SK-N-MC (cell line): ENCODE measurements at regions not wholly inside any gene's neighbourhood (a gene's known extent, or its start where the extent isn't known, plus 50 kb on each side); places are given as distances from the start of the nearest gene placed in this dataset.

Experiments used
- DNase-seq: peaks from one replicate; pipeline ENCODE4 v3.0.0-alpha.2; 2011; ENCODE audit warnings: low read depth, low spot score
- H3K27ac ChIP-seq: fragments of 200-600 bp; sonication (generic); 2 replicates; pipeline ENCODE4 v1.5.1; 2016; ENCODE audit warnings: mixed run types
- H3K36me3 ChIP-seq: fragments of 200-600 bp; sonication (generic); 2 replicates; pipeline ENCODE4 v1.6.1; 2017; ENCODE audit warnings: antibody characterized with exemption, low read length, mixed read lengths; ENCODE audit not compliant: insufficient read depth
- H3K4me3 ChIP-seq: fragments of 200-600 bp; sonication (generic); 2 replicates; pipeline ENCODE4 v1.5.1; 2016
- H3K9ac ChIP-seq: fragments of 200-600 bp; sonication (generic); 2 replicates; pipeline ENCODE4 v1.8.0; 2017; ENCODE audit warnings: mixed run types, mixed read lengths; ENCODE audit not compliant: insufficient read length
- H3K9me3 ChIP-seq: fragments of 200-600 bp; sonication (generic); 2 replicates; pipeline ENCODE4 v1.6.1; 2017; ENCODE audit warnings: low read depth, mild to moderate bottlenecking, antibody characterized with exemption, low read length, moderate library complexity, mixed read lengths
- EZH2 ChIP-seq: fragments of 200-600 bp; sonication (generic); IDR thresholded peaks from one replicate; pipeline ENCODE4 v1.6.1; 2017; ENCODE audit warnings: antibody characterized with exemption
- FOXP2 ChIP-seq: optimal IDR thresholded peaks from 2 replicates; pipeline ENCODE3; 2011; ENCODE audit warnings: mild to moderate bottlenecking, moderate library complexity; ENCODE audit not compliant: insufficient read depth; ENCODE audit errors: extremely low read length, control extremely low read depth
- POLR2AphosphoS5 ChIP-seq: IDR thresholded peaks from 2 replicates; pipeline ENCODE4 v1.6.1; 2012; ENCODE audit warnings: mild to moderate bottlenecking, low read depth, low read length, borderline replicate concordance

- no peak overlapping the region for H3K4me3 ChIP-seq
- no peaks in the 10 kb centered on the region for H3K9me3 ChIP-seq
- no peak overlapping the region for H3K9ac ChIP-seq
- no peak for DNase-seq
- H3K36me3 ChIP-seq = no peaks in the 10 kb centered on the region
- TF ChIP-seq FOXP2 (no peak), EZH2 (no peak), POLR2AphosphoS5 (no peak)
- no peak overlapping the region for H3K27ac ChIP-seq
Observed at GRCh38 chr18:78087338-78087737, 837.7 kb downstream of the GALR1 start.

GRCh38 chr18:78090584-78090983 lies 840.9 kb downstream of the GALR1 start:
- Histone ChIP-seq H3K4me3 (no peak overlapping the region), H3K9ac (no peak overlapping the region), H3K9me3 (no peaks in the 10 kb centered on the region), H3K27ac (no peak overlapping the region), H3K36me3 (no peaks in the 10 kb centered on the region)
- TF ChIP-seq FOXP2 (no peak), EZH2 (no peak), POLR2AphosphoS5 (no peak)
- no peak for DNase-seq

DNA sequence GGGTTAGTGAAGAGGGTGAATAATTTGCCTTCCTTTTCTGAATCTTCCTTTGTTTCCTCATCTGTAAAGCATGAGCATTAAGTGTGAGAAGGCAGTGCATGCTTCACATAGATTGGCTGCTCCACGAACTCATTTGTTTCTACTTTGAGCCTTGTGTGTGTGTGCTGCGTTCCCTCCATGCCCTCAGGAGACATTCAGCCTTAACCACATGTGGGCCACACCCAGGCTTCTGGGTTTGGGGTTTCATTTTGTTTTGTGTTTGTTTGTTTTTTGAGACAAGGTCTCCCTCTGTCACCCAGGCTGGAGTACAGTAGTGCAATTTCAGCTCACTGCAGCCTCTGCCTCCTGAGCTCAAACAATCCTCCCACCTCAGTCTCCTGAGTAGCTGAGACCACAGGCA lies 843.3 kb downstream of the GALR1 start:
- Histone ChIP-seq H3K9me3 (no peaks in the 10 kb centered on the region), H3K4me3 (no peak overlapping the region), H3K36me3 (no peaks in the 10 kb centered on the region), H3K9ac (no peak overlapping the region), H3K27ac (no peak overlapping the region)
- DNase-seq = no peak
- TF ChIP-seq FOXP2 (no peak), EZH2 (no peak)

- no peak overlapping the region for H3K9ac ChIP-seq
- H3K36me3 ChIP-seq = no peaks in the 10 kb centered on the region
- TF ChIP-seq FOXP2 (no peak), POLR2AphosphoS5 (no peak), EZH2 (no peak)
- no peak for DNase-seq
- no peak overlapping the region for H3K27ac ChIP-seq
- no peaks in the 10 kb centered on the region for H3K9me3 ChIP-seq
- H3K4me3 ChIP-seq = no peak overlapping the region
Observed at GRCh38 chr18:78099979-78100588, 850.4 kb downstream of the GALR1 start.

GRCh38 chr18:78101091-78101490 lies 851.4 kb downstream of the GALR1 start:
- Histone ChIP-seq H3K36me3 (no peaks in the 10 kb centered on the region), H3K9ac (no peak overlapping the region), H3K9me3 (no peaks in the 10 kb centered on the region), H3K4me3 (no peak overlapping the region), H3K27ac (no peak overlapping the region)
- TF ChIP-seq FOXP2 = no peak
- TF ChIP-seq POLR2AphosphoS5 = no peak
- no peak for TF ChIP-seq EZH2
- DNase-seq = no peak

- no peaks in the 10 kb centered on the region for H3K9me3 ChIP-seq
Observed at GRCh38 chr18:78102135-78102534, 852.5 kb downstream of the GALR1 start.

GRCh38 chr18:78105611-78106010 lies 856.0 kb downstream of the GALR1 start:
- no peak for TF ChIP-seq EZH2
- no peak for TF ChIP-seq POLR2AphosphoS5
- TF ChIP-seq FOXP2 = no peak
- no peak overlapping the region for H3K9ac ChIP-seq
- no peaks in the 10 kb centered on the region for H3K36me3 ChIP-seq
- no peaks in the 10 kb centered on the region for H3K9me3 ChIP-seq
- no peak overlapping the region for H3K4me3 ChIP-seq
- no peak for DNase-seq
- H3K27ac ChIP-seq = no peak overlapping the region

More at GRCh38 chr18:78102135-78102534, 852.5 kb downstream of the GALR1 start:
- no peak overlapping the region for H3K9ac ChIP-seq
- DNase-seq = no peak
- TF ChIP-seq EZH2 (no peak), POLR2AphosphoS5 (no peak)
- no peaks in the 10 kb centered on the region for H3K36me3 ChIP-seq
- H3K27ac ChIP-seq = no peak overlapping the region
- H3K4me3 ChIP-seq = no peak overlapping the region

DNA sequence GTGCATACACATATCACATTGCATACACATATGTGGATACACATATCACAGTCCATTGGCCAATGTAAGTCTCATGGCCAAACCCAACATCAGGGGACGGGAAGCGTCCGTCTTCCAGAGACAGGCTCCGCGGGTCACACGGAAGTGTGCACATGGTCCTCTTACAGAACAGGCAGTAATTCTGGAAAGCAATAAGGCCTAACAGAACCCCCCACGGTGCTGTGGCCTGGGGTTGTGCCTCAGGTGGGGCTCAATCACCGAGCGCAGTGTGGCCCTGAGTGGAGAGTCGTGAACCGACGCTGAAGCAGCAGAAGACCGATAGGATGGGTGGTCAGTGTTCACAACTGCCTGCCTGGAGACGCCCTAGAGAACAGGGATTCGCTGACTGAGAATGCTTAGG lies 857.3 kb downstream of the GALR1 start:
- Histone ChIP-seq H3K27ac (no peak overlapping the region), H3K9ac (no peak overlapping the region), H3K9me3 (no peaks in the 10 kb centered on the region), H3K36me3 (no peaks in the 10 kb centered on the region), H3K4me3 (no peak overlapping the region)
- TF ChIP-seq POLR2AphosphoS5 = no peak
- TF ChIP-seq EZH2 = no peak
- TF ChIP-seq FOXP2 = no peak
- no peak for DNase-seq

- TF ChIP-seq FOXP2 (no peak), EZH2 (no peak), POLR2AphosphoS5 (no peak)
- Histone ChIP-seq H3K9me3 (no peaks in the 10 kb centered on the region), H3K36me3 (no peaks in the 10 kb centered on the region), H3K4me3 (no peak overlapping the region), H3K9ac (no peak overlapping the region), H3K27ac (no peak overlapping the region)
- no peak for DNase-seq
Observed at GRCh38 chr18:78107363-78107762, 857.7 kb downstream of the GALR1 start.

DNA sequence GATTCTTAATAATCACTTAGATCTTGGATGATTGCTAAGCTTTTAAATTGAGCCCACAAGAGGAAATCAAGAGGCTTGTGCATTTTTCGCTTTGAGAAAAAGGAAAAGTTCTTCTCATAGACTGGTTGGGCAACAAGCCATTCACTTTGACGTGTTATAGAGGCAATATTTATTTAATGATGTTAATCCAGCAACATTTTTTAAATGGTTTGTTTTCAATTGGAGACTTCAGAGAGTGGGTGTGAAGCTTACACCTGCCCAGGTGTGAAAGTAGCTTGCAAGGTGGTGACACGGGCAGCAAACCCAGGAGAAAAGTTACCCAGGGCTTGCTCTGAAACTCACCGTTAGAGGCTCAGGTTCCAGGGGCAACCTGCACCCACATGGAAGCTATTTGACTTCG lies 858.9 kb downstream of the GALR1 start:
- H3K4me3 ChIP-seq = no peak overlapping the region
- no peak overlapping the region for H3K9ac ChIP-seq
- DNase-seq = no peak
- no peaks in the 10 kb centered on the region for H3K9me3 ChIP-seq
- TF ChIP-seq EZH2 = no peak
- no peak for TF ChIP-seq POLR2AphosphoS5
- TF ChIP-seq FOXP2 = no peak
- H3K36me3 ChIP-seq = no peaks in the 10 kb centered on the region
- no peak overlapping the region for H3K27ac ChIP-seq
